ENCODE measurements at regions not wholly inside any gene's neighbourhood (a gene's known extent, or its start where the extent isn't known, plus 50 kb on each side); places are given as distances from the start of the nearest gene placed in this dataset.

DNA sequence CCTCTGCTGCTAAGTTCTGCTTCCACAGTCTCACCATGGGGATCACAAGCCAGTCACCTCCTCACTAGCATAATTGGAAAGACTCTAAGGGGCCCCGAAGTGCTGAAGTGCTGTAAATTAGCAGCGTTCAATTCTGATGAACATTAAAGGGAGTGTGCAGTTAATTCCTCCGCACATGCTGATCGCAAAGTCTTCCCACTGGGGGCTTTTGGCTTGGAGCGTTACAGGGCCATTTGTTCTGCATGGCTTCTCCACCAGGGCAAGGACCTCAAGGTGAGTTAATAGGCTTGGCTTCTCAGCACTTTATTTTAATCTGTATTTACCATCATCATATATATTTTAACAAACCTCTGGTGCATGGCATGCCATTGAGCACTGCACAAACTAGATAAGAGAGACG, 216.3 kb upstream of the PARD3B start:
- DNase-seq: no peak
- in situ Hi-C loops (cut with MboI; ENCODE audit: low pct_unique_long_range_greater_than_20kb, low sequenced_read_pairs): no loop called here

DNA sequence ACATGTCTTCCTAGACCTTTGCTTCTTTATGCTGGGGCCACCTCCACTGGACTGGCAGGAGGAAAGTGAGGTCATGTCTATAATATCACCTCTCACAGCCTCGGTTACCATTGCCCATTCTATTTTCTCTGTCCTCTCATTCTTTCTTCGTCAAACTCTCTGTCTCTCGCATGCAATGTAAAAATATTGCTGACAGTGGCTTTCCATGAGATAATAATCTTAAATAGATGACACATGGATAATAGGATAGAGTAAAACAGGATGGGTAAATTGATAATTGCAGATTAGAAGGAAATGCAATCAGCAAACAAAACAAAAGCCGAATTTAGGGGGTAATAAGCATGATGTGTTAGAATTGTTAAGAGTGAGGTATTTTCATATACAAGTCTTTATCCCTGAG, 215.7 kb upstream of the PARD3B start:
- in situ Hi-C loops (cut with MboI; ENCODE audit: low pct_unique_long_range_greater_than_20kb, low sequenced_read_pairs): no loop called here

GRCh38 chr2:204331180-204331579, 214.1 kb upstream of the PARD3B start:
- in situ Hi-C loops (cut with MboI; ENCODE audit: low pct_unique_long_range_greater_than_20kb, low sequenced_read_pairs): no loop called here

More for the DNA sequence above, 215.7 kb upstream of the PARD3B start:
- DNase-seq: no peak

DNA sequence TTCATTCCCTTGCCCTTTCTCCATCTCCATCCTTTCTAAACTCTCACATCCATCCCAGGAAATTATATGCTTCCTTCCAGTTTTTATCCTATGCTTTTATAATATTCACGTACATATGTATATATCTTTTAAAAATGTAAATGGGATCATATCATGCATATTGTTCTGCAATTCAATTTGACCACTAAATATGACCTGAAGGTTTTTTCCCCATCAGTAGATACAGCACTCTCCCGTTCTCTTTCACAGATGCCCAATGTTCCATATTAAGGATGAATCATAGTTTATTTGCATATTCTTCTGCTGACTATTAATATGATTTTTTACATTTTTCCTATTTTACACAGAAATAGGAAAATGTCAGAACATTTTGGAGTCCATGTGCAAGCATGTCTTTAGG, 213.3 kb upstream of the PARD3B start:
- in situ Hi-C loops (cut with MboI; ENCODE audit: low pct_unique_long_range_greater_than_20kb, low sequenced_read_pairs): no loop called here
- no peak for DNase-seq

More at GRCh38 chr2:204331180-204331579, 214.1 kb upstream of the PARD3B start:
- DNase-seq: no peak

DNA sequence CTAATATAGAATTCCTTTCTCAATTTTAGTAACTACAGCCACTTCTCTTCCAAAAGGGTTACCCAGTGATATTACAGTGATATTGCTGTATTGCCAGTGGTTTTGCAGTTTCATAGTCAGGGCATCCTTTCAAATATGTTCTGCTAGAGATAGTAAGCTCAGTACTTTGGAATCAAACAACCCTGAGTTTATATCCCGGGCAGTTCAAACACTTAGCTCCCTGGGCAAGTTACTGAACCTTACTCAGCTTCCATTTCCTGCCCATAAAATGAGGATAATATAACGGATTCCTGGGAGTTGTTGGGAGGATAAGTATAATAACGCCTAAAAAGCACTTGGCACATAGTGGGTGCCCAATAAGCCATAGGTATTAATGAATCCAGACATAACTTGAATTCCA, 212.6 kb upstream of the PARD3B start:
- in situ Hi-C loops (cut with MboI; ENCODE audit: low pct_unique_long_range_greater_than_20kb, low sequenced_read_pairs): no loop called here
- DNase-seq: no peak

GRCh38 chr2:204333861-204334260, 211.4 kb upstream of the PARD3B start:
- in situ Hi-C loops (cut with MboI; ENCODE audit: low pct_unique_long_range_greater_than_20kb, low sequenced_read_pairs): no loop called here
- DNase-seq: no peak

DNA sequence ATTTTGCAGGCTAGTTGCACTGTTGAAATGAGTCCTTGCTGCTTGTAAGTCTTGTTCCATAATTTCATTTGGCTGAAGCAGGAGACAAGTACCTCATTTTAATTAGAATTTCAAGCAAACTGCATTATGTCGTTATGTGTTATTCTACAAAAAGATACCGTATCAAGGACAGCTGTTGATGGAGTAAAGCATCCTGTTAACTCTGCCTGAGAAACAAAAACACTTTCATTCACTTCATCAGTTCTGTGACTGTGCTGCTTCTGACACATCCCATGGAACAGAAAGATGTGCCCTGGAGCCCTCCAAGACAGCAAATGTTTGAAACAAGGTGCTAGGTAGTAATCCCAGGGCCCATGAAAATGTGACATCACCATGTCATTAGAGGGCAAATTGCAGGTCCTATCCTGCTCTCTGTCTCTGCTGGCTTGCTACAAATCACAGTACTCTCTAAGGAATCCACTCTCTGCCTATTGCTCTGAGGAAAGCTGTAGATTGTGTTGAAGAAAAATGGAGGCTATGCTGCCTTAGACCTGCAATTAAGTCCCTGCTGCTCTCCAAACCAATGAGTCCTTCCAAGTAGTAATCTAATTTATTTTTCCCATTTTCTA, 209.7 kb upstream of the PARD3B start:
- in situ Hi-C loops (cut with MboI; ENCODE audit: low pct_unique_long_range_greater_than_20kb, low sequenced_read_pairs): no loop called here
- no peak for DNase-seq

GRCh38 chr2:204336153-204336744, 209.0 kb upstream of the PARD3B start:
- no peak for DNase-seq
- in situ Hi-C loops (cut with MboI; ENCODE audit: low pct_unique_long_range_greater_than_20kb, low sequenced_read_pairs): no loop called here

GRCh38 chr2:204337638-204338037, 207.6 kb upstream of the PARD3B start:
- in situ Hi-C loops (cut with MboI; ENCODE audit: low pct_unique_long_range_greater_than_20kb, low sequenced_read_pairs): no loop called here
- no peak for DNase-seq

- DNase-seq: no peak
- in situ Hi-C loops (cut with MboI; ENCODE audit: low pct_unique_long_range_greater_than_20kb, low sequenced_read_pairs): no loop called here
Measured at GRCh38 chr2:204339212-204339715, 206.0 kb upstream of the PARD3B start.

DNA sequence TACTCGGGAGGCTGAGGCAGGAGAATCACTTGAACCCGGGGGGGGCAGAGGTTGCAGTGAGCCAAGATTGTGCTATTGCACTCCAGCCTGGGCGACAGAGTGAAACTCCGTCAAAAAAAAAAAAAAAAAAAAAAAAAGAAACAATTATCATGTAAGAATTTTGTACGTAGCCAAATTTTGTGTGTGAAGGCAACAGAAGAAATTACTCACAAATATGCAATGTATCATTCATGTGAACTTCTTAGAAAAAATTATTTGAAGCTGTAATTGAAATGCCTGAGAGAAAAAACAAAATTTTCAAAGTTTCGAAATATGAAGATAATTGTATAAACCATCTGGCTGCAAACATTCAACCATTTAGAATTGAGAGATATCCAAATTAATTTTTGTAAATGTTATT, 204.8 kb upstream of the PARD3B start:
- in situ Hi-C loops (cut with MboI; ENCODE audit: low pct_unique_long_range_greater_than_20kb, low sequenced_read_pairs): no loop called here
- no peak for DNase-seq

DNA sequence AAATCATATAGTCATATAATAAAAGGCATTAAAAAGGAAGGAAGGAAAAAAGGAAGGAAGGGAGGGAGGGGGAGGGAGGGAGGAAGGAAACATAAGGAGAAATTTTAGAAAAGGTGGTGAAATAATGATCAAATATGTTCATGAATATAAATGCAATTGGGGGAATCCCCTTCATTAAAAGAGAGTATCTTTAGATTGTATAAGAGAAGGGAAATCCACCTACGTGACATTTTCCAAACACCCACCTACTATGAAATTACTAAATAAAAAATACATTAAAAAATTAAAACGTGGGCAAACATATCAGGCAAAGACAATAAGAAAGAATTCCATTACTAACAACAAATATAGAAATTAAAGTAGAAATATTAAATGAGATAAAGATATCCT, 203.4 kb upstream of the PARD3B start:
- in situ Hi-C loops (cut with MboI; ENCODE audit: low pct_unique_long_range_greater_than_20kb, low sequenced_read_pairs): no loop called here
- DNase-seq: no peak

DNA sequence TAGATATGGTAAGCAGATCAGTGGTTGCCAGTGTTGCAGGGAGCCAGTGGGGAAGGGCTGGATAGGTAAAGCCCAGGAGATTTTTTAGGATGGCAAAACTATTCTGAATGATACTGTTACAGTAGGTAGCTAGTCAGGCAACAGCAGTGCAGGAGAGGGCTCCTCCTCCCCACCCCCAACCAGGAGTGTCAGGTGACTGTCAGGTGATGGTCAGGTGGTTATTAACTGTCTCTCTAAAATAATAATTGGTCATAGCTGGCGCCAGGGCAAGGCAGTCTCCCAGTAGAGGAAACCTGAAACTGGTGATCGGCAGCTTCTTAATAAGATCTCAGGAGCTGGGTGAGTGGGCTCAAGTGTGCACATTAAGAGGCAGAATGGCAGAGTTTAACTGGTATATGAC, 201.6 kb upstream of the PARD3B start:
- in situ Hi-C loops (cut with MboI; ENCODE audit: low pct_unique_long_range_greater_than_20kb, low sequenced_read_pairs): no loop called here
- DNase-seq: no peak

GRCh38 chr2:204344119-204344518, 201.2 kb upstream of the PARD3B start:
- in situ Hi-C loops (cut with MboI; ENCODE audit: low pct_unique_long_range_greater_than_20kb, low sequenced_read_pairs): no loop called here
- no peak for DNase-seq

GRCh38 chr2:204346906-204347305, 198.4 kb upstream of the PARD3B start:
- no peak for DNase-seq
- in situ Hi-C loops (cut with MboI; ENCODE audit: low pct_unique_long_range_greater_than_20kb, low sequenced_read_pairs): no loop called here

DNA sequence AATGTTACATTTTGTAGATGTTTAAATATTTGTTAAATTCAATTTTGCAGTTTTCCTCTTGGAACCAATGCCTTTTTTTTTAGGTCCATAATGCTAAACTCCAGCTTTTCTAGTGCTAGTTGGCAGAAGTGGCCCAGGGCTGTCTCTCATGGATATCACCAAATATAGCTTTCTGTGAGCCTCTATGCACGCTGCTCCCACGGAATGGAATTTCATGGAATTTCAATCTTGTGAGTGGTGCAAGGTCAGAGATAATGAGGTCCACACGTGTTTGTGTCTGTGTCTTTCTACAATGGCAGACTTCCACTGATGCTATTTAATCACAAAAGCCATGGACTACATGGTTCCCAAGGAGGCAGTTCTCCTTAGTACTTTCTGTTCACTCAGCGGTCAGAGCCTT, 191.5 kb upstream of the PARD3B start:
- in situ Hi-C loops (cut with MboI; ENCODE audit: low pct_unique_long_range_greater_than_20kb, low sequenced_read_pairs): no loop called here
- no peak for DNase-seq

GRCh38 chr2:204354442-204354856, 190.8 kb upstream of the PARD3B start:
- no peak for DNase-seq

GRCh38 chr2:204355688-204356087, 189.6 kb upstream of the PARD3B start:
- DNase-seq: no peak
- in situ Hi-C loops (cut with MboI; ENCODE audit: low pct_unique_long_range_greater_than_20kb, low sequenced_read_pairs): no loop called here

More at GRCh38 chr2:204354442-204354856, 190.8 kb upstream of the PARD3B start:
- in situ Hi-C loops (cut with MboI; ENCODE audit: low pct_unique_long_range_greater_than_20kb, low sequenced_read_pairs): no loop called here

GRCh38 chr2:204356151-204356641, 189.1 kb upstream of the PARD3B start:
- in situ Hi-C loops (cut with MboI; ENCODE audit: low pct_unique_long_range_greater_than_20kb, low sequenced_read_pairs): no loop called here
- DNase-seq: no peak

DNA sequence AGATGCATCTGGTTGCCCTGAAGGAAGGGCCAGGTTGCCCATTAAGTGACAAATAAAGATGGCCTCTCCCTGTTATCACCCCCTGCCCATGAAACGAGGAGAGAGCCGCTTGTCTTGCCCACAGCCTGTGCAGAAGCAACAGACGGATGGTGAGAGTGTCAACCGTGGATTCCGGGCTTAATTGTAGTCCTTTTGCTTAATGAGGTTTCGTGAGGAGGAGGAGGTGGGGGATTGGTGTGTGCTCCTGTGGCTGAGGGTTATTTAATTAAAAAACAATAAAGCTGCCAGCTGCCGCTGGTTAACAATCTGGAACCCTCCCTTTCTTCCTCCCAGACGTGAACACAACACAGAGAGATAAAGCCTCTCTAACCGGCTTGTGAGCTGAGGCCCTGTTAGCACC, 188.0 kb upstream of the PARD3B start:
- in situ Hi-C loops (cut with MboI; ENCODE audit: low pct_unique_long_range_greater_than_20kb, low sequenced_read_pairs): no loop called here

DNA sequence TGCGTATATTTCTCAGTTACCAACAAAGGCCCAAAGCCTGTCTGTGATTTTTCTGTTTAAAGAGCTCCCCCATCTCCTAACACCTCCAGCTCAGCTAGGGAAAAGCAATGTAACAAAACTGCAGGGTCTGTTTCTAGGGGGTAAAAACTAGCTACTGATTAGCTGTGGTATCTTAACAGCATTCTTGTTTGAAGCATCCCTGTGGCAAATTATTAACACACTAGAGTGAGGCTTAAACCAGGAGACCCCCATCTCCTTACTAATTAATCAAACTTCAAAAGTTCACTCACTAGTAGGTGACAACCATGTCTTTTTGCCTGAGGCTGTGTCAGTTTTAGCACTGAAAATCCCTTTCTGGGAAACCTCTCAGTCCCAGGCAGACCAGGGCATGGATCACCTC, 186.2 kb upstream of the PARD3B start:
- no peak for DNase-seq
- in situ Hi-C loops (cut with MboI; ENCODE audit: low pct_unique_long_range_greater_than_20kb, low sequenced_read_pairs): no loop called here

More for the DNA sequence above, 188.0 kb upstream of the PARD3B start:
- no peak for DNase-seq

Data from KBM-7 (cell line).